ENCODE measurements at regions not wholly inside any gene's neighbourhood (a gene's known extent, or its start where the extent isn't known, plus 50 kb on each side); places are given as distances from the start of the nearest gene placed in this dataset.

DNA sequence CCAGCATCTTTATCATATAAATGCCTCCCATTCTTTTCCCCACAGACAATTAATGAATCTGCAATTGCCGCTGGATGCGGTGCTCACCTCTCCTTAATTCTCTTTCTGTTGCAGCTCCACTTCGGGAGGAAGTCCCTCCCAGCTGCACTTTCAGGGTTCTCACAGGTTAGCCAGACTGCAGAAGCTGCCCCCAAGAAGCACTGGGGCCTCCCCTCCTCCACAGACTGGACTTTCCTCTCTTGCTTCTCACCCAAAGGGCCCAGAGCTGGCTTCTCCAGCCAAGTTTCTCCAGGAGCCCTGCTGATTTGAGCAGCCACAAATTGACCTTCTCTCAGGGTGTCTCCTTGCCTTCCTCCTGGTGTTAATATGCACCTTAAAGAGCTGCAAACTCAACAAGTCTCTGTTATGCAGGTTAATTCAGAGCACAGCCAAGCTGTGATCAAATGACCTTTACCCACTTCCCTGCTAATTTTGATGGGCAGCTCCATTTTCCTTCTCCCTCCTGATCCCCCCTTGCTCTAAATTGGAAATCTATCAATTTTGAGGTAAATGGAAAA is 298.9 kb downstream of the BUD13 start:
- TF ChIP-seq ZNF737 (CRISPR knock-in tag; IDR thresholded peaks at IDR 0.05; ENCODE audit: borderline replicate concordance) (no peak), ESRRA (CRISPR knock-in tag; IDR thresholded peaks at IDR 0.05; ENCODE audit: low read depth) (no peak), GMEB2 (CRISPR knock-in tag; IDR thresholded peaks at IDR 0.05; ENCODE audit: low read depth) (no peak), ZNF619 (CRISPR knock-in tag; IDR thresholded peaks at IDR 0.05) (no peak), PREB (CRISPR knock-in tag; IDR thresholded peaks at IDR 0.05) (no peak), CAMTA2 (CRISPR knock-in tag; IDR thresholded peaks at IDR 0.05; ENCODE audit: borderline replicate concordance) (no peak), EEA1 (CRISPR knock-in tag; IDR thresholded peaks at IDR 0.05; ENCODE audit: borderline replicate concordance) (no peak), HDAC6 (IDR thresholded peaks at IDR 0.05; ENCODE audit: low read depth, low read length) (no peak), ZHX2 (IDR thresholded peaks at IDR 0.05; ENCODE audit: low read depth) (no peak), ZHX2 (CRISPR knock-in tag; IDR thresholded peaks at IDR 0.05; ENCODE audit: borderline replicate concordance) (no peak), ATF2 (CRISPR knock-in tag; IDR thresholded peaks at IDR 0.05) (no peak)
- TF ChIP-seq, protein P1, sequence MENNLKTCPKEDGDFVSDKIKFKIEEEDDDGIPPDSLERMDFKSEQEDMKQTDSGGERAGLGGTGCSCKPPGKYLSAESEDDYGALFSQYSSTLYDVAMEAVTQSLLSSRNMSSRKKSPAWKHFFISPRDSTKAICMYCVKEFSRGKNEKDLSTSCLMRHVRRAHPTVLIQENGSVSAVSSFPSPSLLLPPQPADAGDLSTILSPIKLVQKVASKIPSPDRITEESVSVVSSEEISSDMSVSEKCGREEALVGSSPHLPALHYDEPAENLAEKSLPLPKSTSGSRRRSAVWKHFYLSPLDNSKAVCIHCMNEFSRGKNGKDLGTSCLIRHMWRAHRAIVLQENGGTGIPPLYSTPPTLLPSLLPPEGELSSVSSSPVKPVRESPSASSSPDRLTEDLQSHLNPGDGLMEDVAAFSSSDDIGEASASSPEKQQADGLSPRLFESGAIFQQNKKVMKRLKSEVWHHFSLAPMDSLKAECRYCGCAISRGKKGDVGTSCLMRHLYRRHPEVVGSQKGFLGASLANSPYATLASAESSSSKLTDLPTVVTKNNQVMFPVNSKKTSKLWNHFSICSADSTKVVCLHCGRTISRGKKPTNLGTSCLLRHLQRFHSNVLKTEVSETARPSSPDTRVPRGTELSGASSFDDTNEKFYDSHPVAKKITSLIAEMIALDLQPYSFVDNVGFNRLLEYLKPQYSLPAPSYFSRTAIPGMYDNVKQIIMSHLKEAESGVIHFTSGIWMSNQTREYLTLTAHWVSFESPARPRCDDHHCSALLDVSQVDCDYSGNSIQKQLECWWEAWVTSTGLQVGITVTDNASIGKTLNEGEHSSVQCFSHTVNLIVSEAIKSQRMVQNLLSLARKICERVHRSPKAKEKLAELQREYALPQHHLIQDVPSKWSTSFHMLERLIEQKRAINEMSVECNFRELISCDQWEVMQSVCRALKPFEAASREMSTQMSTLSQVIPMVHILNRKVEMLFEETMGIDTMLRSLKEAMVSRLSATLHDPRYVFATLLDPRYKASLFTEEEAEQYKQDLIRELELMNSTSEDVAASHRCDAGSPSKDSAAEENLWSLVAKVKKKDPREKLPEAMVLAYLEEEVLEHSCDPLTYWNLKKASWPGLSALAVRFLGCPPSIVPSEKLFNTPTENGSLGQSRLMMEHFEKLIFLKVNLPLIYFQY (CRISPR knock-in tag; IDR thresholded peaks at IDR 0.05; ENCODE audit: borderline replicate concordance), result no peak

Measured in HepG2 (cell line).